GM12891 (cell line): ENCODE measurements at regions not wholly inside any gene's neighbourhood (a gene's known extent, or its start where the extent isn't known, plus 50 kb on each side); places are given as distances from the start of the nearest gene placed in this dataset.

Source experiments
- PAX5 ChIP-seq: IDR thresholded peaks from 2 replicates; pipeline ENCODE4 v1.6.1; 2011; ENCODE audit warnings: low read length, moderate library complexity, mild to moderate bottlenecking; ENCODE audit not compliant: insufficient read depth, severe bottlenecking
- POLR2A ChIP-seq: IDR thresholded peaks from 2 replicates; pipeline ENCODE4 v1.6.1; 2011; ENCODE audit warnings: low read depth, low read length, control low read depth
- POLR2AphosphoS5 ChIP-seq: IDR thresholded peaks from 2 replicates; pipeline ENCODE4 v1.6.1; 2011; ENCODE audit warnings: low read depth, low read length, control low read depth
- SPI1 ChIP-seq: IDR thresholded peaks from 2 replicates; pipeline ENCODE4 v1.6.1; 2011; ENCODE audit warnings: low read depth, low read length, control low read depth
- TAF1 ChIP-seq: IDR thresholded peaks from 2 replicates; pipeline ENCODE4 v1.6.1; 2011; ENCODE audit warnings: low read depth, low read length, control low read depth

DNA sequence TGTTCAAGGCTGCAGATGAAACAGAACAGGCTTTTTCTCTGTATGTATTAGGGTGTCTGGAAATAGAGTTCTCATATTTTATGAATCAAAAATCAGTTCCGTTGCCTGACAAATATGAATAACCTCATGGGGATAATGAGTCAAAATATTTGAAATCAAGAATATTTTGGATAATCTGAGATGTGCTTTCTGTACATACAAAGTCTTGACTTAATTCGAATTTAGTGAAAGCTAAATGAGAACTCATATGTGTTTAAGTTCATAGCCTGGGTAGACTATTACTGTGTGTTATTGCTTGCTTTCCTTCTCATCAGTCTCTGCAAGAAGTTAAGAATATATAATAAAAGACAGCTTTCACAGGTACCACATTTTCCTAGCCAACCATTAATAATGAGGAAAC, 689.0 kb downstream of the REEP3 start:
- TF ChIP-seq POLR2AphosphoS5: no peak
- TF ChIP-seq POLR2A: no peak
- TF ChIP-seq TAF1: no peak
- TF ChIP-seq PAX5: no peak
- no peak for TF ChIP-seq SPI1
